HG03575 (cell line): ENCODE measurements at regions not wholly inside any gene's neighbourhood (a gene's known extent, or its start where the extent isn't known, plus 50 kb on each side); places are given as distances from the start of the nearest gene placed in this dataset.
"Not testable (repeated sequence)": the region's sequence is repeated elsewhere in the genome, so short reads cannot be mapped to it uniquely, and the experiment has no call there.

Experiments
- ATAC-seq: cut with Tn5 transposase; IDR thresholded peaks from one replicate; pipeline ENCODE4 v1.9.1; 2021; ENCODE audit not compliant: unreplicated experiment, insufficient number of reproducible peaks, low FRiP score; ENCODE audit errors: extremely low read depth

- ATAC-seq: no peak
Measured at GRCh38 chr20:53786445-53787267, 193.0 kb upstream of the ZNF217 start.

- no peak for ATAC-seq
Measured at GRCh38 chr20:53786071-53786444, 192.4 kb upstream of the ZNF217 start.

GRCh38 chr20:53785320-53785719 is 191.7 kb upstream of the ZNF217 start:
- ATAC-seq: no peak

GRCh38 chr20:53783768-53784167 is 190.1 kb upstream of the ZNF217 start:
- no peak for ATAC-seq

GRCh38 chr20:53782612-53783246 is 189.1 kb upstream of the ZNF217 start:
- no peak for ATAC-seq

- ATAC-seq: no peak
Measured at GRCh38 chr20:53779822-53780221, 186.2 kb upstream of the ZNF217 start.

GRCh38 chr20:53778736-53779135 is 185.1 kb upstream of the ZNF217 start:
- no peak for ATAC-seq

- ATAC-seq: no peak
Measured at GRCh38 chr20:53778041-53778516, 184.4 kb upstream of the ZNF217 start.

- not testable (repeated sequence) for ATAC-seq
Measured at GRCh38 chr20:53777402-53777801, 183.8 kb upstream of the ZNF217 start.

- ATAC-seq: no peak
Measured at GRCh38 chr20:53776858-53777257, 183.2 kb upstream of the ZNF217 start.

GRCh38 chr20:53774461-53775203 is 181.0 kb upstream of the ZNF217 start:
- no peak for ATAC-seq

- no peak for ATAC-seq
Measured at GRCh38 chr20:53773792-53774401, 180.3 kb upstream of the ZNF217 start.

GRCh38 chr20:53773066-53773791 is 179.6 kb upstream of the ZNF217 start:
- ATAC-seq: not testable (repeated sequence)

GRCh38 chr20:53769041-53769440 is 175.4 kb upstream of the ZNF217 start:
- ATAC-seq: no peak

GRCh38 chr20:53768329-53768728 is 174.7 kb upstream of the ZNF217 start:
- no peak for ATAC-seq

GRCh38 chr20:53767206-53767930 is 173.7 kb upstream of the ZNF217 start:
- ATAC-seq: no peak

- ATAC-seq: no peak
Measured at GRCh38 chr20:53764415-53764800, 170.8 kb upstream of the ZNF217 start.

- no peak for ATAC-seq
Measured at GRCh38 chr20:53763707-53764414, 170.2 kb upstream of the ZNF217 start.
